Activated naive CD4-positive, alpha-beta T cell treated with anti-CD3 and anti-CD28 coated beads, Interleukin-2, amount 50 U/mL, for 72 hours (primary cell): ENCODE measurements at regions not wholly inside any gene's neighbourhood (a gene's known extent, or its start where the extent isn't known, plus 50 kb on each side); places are given as distances from the start of the nearest gene placed in this dataset.

Source experiments
- ATAC-seq, 2 donors: fragments of 150-1000 bp; cut with Tn5 transposase; 2 replicates each; pipeline ENCODE4 v1.10.0; 2021; ENCODE audit warnings: mild to moderate bottlenecking in 2 of 2, moderate library complexity in 2 of 2
- DNase-seq, 2 donors: peaks; one replicate each; pipeline ENCODE4 v3.0.0; 2021 to 2022; ENCODE audit warnings: low spot score in 2 of 2
- H3K27ac Mint-ChIP-seq, 2 donors: one replicate each; pipeline ENCODE4 v1.8.0; 2022; ENCODE audit warnings: mild to moderate bottlenecking in 2 of 2, mixed read lengths in 2 of 2
- H3K36me3 Mint-ChIP-seq, 2 donors: one replicate each; pipeline ENCODE4 v1.8.0; 2022; ENCODE audit warnings: mixed read lengths in 2 of 2
- H3K9me3 Mint-ChIP-seq, 2 donors: one replicate each; pipeline ENCODE4 v1.8.0; 2022; ENCODE audit warnings: mixed read lengths in 2 of 2

GRCh38 chr2:19435815-19436214 is 77.4 kb upstream of the OSR1 start:
- no peak overlapping the region for H3K27ac Mint-ChIP-seq
- DNase-seq (no peak), ATAC-seq (no peak)
- no peaks in the 10 kb centered on the region for H3K36me3 Mint-ChIP-seq
- peaks cover 0 to under 1% of the 10 kb centered on the region in 2 donors for H3K9me3 Mint-ChIP-seq

DNA sequence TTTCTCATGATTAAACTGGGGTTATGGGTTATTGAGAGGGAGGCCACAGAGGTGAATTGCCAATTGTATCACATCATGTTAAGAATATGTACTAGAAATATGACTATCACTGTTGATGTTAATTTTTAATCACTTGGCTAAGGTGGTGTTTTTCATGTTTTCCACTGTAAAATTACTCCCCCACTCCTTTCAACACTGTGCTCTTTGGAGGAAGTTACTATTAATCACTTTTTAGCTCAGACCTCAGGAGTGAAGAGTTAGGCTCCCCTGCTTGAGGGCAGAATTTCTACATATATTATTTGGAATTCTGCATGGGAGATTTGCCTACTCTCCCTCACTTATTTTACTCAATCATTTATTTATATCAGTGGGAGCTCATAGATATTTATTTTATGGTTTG is 76.0 kb upstream of the OSR1 start:
- ATAC-seq (no peak), DNase-seq (no peak)
- Mint-ChIP-seq H3K27ac (no peak overlapping the region), H3K9me3 (no peaks in the 10 kb centered on the region), H3K36me3 (no peaks in the 10 kb centered on the region)

DNA sequence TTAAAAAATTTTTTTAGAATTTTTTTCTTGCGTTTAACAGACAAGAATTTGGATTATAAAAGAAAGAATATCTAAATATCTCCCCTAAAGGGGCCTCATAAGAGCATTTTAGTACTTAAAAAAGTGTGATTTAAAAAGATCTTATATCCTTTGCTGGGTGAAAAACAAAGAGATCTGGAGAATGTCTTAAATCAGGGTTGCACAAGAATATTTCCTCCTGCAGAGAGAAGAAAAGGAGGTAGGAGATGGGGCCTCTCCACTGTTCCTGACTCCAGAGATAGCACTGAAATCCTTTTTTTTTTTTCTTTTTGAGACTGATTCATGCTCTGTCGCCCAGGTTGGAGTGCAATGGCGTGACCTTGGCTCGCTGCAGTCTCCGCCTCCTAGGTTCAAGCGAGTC is 68.5 kb upstream of the OSR1 start:
- no peak for DNase-seq
- no peaks in the 10 kb centered on the region for H3K36me3 Mint-ChIP-seq
- no peak for ATAC-seq
- H3K9me3 Mint-ChIP-seq = no peaks in the 10 kb centered on the region
- H3K27ac Mint-ChIP-seq = no peak overlapping the region

DNA sequence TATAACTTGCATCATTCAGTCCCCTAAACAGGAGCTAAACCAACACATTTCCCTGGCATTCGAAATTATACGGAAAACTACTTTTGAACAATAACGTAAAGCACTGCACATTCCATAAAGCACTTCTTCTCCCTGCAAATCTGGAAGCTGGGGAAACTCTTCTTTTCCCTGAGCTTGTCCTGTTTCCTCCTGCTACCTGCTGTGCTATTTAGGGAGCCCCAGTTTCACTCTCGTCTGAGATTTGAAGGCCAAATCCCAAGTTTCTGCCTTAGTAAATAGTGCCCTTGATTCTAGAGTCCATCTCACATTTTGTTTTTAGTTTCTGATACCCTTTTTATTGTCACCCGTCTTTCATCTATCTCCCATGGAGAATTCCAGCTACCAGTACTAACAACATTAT is 67.7 kb upstream of the OSR1 start:
- no peak for DNase-seq
- no peak overlapping the region for H3K27ac Mint-ChIP-seq
- no peak for ATAC-seq
- H3K36me3 Mint-ChIP-seq = no peaks in the 10 kb centered on the region
- no peaks in the 10 kb centered on the region for H3K9me3 Mint-ChIP-seq

DNA sequence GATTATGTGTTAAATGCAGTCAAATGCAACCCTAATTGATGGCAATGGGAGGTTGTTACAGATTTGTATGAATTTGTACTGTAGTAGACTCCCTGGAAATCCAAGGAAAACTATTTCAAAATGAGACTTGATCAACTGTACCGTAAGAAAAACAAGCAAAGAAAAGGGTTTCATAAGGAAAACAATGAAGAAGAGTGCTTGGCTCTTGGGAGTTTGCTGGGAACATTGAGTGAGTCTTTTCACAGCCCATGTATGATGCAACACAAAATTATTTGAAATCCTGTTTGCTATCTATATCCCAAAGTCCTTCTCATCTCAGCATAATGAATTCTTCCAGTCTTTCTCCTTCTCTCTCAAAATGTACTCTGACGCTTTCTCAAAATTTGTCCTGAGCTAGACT is 67.0 kb upstream of the OSR1 start:
- DNase-seq (no peak), ATAC-seq (no peak)
- Mint-ChIP-seq H3K36me3 (no peaks in the 10 kb centered on the region), H3K27ac (no peak overlapping the region), H3K9me3 (no peaks in the 10 kb centered on the region)

GRCh38 chr2:19419211-19419880 is 60.9 kb upstream of the OSR1 start:
- DNase-seq (no peak), ATAC-seq (no peak)
- Mint-ChIP-seq H3K27ac (no peak overlapping the region), H3K36me3 (no peaks in the 10 kb centered on the region), H3K9me3 (no peaks in the 10 kb centered on the region)

GRCh38 chr2:19416784-19417684 is 58.6 kb upstream of the OSR1 start:
- H3K27ac Mint-ChIP-seq = no peak overlapping the region
- DNase-seq (no peak), ATAC-seq (no peak)
- no peaks in the 10 kb centered on the region for H3K36me3 Mint-ChIP-seq
- peaks cover 0 to 4% of the 10 kb centered on the region in 2 donors for H3K9me3 Mint-ChIP-seq

- ATAC-seq (no peak), DNase-seq (no peak)
- Mint-ChIP-seq H3K9me3 (peaks cover 0 to 4% of the 10 kb centered on the region in 2 donors), H3K36me3 (no peaks in the 10 kb centered on the region), H3K27ac (no peak overlapping the region)
Measured at GRCh38 chr2:19416083-19416482, 57.7 kb upstream of the OSR1 start.

DNA sequence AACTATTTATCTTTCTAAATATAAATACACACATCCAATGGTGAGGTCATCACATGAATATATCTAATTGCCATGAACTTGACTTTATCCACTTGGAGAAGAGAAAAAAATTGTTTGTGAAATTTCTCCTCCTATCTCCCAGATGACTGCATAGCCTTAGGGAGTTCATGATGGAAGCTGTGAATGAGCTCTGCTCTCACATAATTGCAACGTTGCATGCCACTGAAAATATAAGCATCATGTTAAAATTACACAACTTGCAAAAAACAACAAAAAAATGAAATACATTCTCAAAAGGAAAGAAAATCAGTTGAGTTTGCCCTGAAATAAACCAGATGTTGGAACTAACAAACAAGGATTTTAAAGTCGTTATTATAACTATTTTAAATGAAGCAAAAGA is 50.6 kb upstream of the OSR1 start:
- Mint-ChIP-seq H3K9me3 (peaks cover 0 to 4% of the 10 kb centered on the region in 2 donors), H3K27ac (no peak overlapping the region), H3K36me3 (no peaks in the 10 kb centered on the region)
- no peak for DNase-seq
- ATAC-seq = no peak

DNA sequence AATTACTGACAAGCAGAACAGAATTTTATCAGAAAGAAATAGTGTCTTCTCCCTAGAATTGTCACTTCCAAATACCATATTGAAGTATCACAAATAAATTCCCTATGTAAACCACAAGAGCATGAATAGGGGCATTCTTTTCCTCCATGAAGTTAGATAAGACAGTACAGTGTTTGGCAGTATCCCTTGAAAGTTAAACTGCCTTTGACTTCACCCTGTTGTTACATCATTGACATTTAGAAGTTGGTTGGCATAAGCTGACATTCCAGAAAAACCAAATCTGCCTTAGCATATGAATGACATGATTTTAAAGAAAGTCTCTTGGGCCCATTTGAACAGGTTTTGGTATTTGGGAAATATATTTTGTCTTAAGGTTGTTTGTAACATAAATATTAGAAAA is 50.2 kb upstream of the OSR1 start:
- ATAC-seq = no peak
- Mint-ChIP-seq H3K9me3 (peaks cover 0 to 4% of the 10 kb centered on the region in 2 donors), H3K27ac (no peak overlapping the region), H3K36me3 (no peaks in the 10 kb centered on the region)
- no peak for DNase-seq
